ENCODE measurements at regions not wholly inside any gene's neighbourhood (a gene's known extent, or its start where the extent isn't known, plus 50 kb on each side); places are given as distances from the start of the nearest gene placed in this dataset.

- ChIA-PET CTCF (ENCODE audit: unreplicated experiment) (no interaction called here), POLR2A (no interaction called here)
- intact Hi-C loops (cut with micrococcal nuclease; ENCODE audit: unreplicated experiment): no loop called here
- Histone ChIP-seq H3K4me3 (ENCODE audit: low read depth, low read length, poor library complexity, severe bottlenecking) (no peak overlapping the region), H3K4me1 (ENCODE audit: insufficient read depth, low read length, poor library complexity, severe bottlenecking) (no peaks in the 10 kb centered on the region), H3K4me2 (ENCODE audit: low read length) (no peak overlapping the region), H3K9me3 (ENCODE audit: low read length) (no peaks in the 10 kb centered on the region), H3K27ac (ENCODE audit: low read depth, low read length, poor library complexity, severe bottlenecking) (no peak overlapping the region), H4K20me1 (ENCODE audit: insufficient read depth, low read length) (no peaks in the 10 kb centered on the region), H3K9me2 (ENCODE audit: insufficient read depth, low read length) (no peaks in the 10 kb centered on the region), H3K36me3 (ENCODE audit: insufficient read depth, low read length) (no peaks in the 10 kb centered on the region), H2AFZ (ENCODE audit: low read length) (no peak overlapping the region), H3K79me2 (ENCODE audit: insufficient read depth, low read depth, low read length) (no peaks in the 10 kb centered on the region)
- no peak for DNase-seq (ENCODE audit: low spot score)
- BruUV-seq (replicated peaks): no TSS peak
- TF ChIP-seq EZH2phosphoT487 (IDR thresholded peaks at IDR 0.05; ENCODE audit: borderline replicate concordance, low read depth, low read length): no peak
- no peak for TF ChIP-seq CTCF (conservative IDR thresholded peaks at IDR 0.05; ENCODE audit: low read length)
Observed at GRCh38 chr18:78564030-78564429, 415.6 kb upstream of the SALL3 start.

- BruUV-seq (replicated peaks): no TSS peak
- Histone ChIP-seq H3K27ac (ENCODE audit: low read depth, low read length, poor library complexity, severe bottlenecking) (no peak overlapping the region), H3K79me2 (ENCODE audit: insufficient read depth, low read depth, low read length) (no peaks in the 10 kb centered on the region), H3K36me3 (ENCODE audit: insufficient read depth, low read length) (no peaks in the 10 kb centered on the region), H3K4me1 (ENCODE audit: insufficient read depth, low read length, poor library complexity, severe bottlenecking) (no peaks in the 10 kb centered on the region), H3K9me2 (ENCODE audit: insufficient read depth, low read length) (no peaks in the 10 kb centered on the region), H3K4me3 (ENCODE audit: low read depth, low read length, poor library complexity, severe bottlenecking) (no peak overlapping the region), H4K20me1 (ENCODE audit: insufficient read depth, low read length) (no peaks in the 10 kb centered on the region), H2AFZ (ENCODE audit: low read length) (no peak overlapping the region), H3K9me3 (ENCODE audit: low read length) (no peaks in the 10 kb centered on the region), H3K4me2 (ENCODE audit: low read length) (no peak overlapping the region)
- intact Hi-C loops (cut with micrococcal nuclease; ENCODE audit: unreplicated experiment): no loop called here
- no peak for TF ChIP-seq EZH2phosphoT487 (IDR thresholded peaks at IDR 0.05; ENCODE audit: borderline replicate concordance, low read depth, low read length)
- no peak for TF ChIP-seq CTCF (conservative IDR thresholded peaks at IDR 0.05; ENCODE audit: low read length)
- ChIA-PET CTCF (ENCODE audit: unreplicated experiment) (no interaction called here), POLR2A (no interaction called here)
- no peak for DNase-seq (ENCODE audit: low spot score)
Observed at GRCh38 chr18:78564518-78564917, 415.1 kb upstream of the SALL3 start.

- H3K9me2 ChIP-seq (ENCODE audit: insufficient read depth, low read length): no peaks in the 10 kb centered on the region
- TF ChIP-seq EZH2phosphoT487 (IDR thresholded peaks at IDR 0.05; ENCODE audit: borderline replicate concordance, low read depth, low read length) (no peak), CTCF (conservative IDR thresholded peaks at IDR 0.05; ENCODE audit: low read length) (no peak)
- no peak overlapping the region for H3K27ac ChIP-seq (ENCODE audit: low read depth, low read length, poor library complexity, severe bottlenecking)
- H3K4me2 ChIP-seq (ENCODE audit: low read length): no peak overlapping the region
- no peak overlapping the region for H2AFZ ChIP-seq (ENCODE audit: low read length)
- ChIA-PET POLR2A (no interaction called here), CTCF (ENCODE audit: unreplicated experiment) (no interaction called here)
- no TSS peak for BruUV-seq (replicated peaks)
- H3K79me2 ChIP-seq (ENCODE audit: insufficient read depth, low read depth, low read length): no peaks in the 10 kb centered on the region
- H3K36me3 ChIP-seq (ENCODE audit: insufficient read depth, low read length): no peaks in the 10 kb centered on the region
- intact Hi-C loops (cut with micrococcal nuclease; ENCODE audit: unreplicated experiment): no loop called here
- H3K4me1 ChIP-seq (ENCODE audit: insufficient read depth, low read length, poor library complexity, severe bottlenecking): no peaks in the 10 kb centered on the region
- H3K9me3 ChIP-seq (ENCODE audit: low read length): no peaks in the 10 kb centered on the region
- no peak overlapping the region for H3K4me3 ChIP-seq (ENCODE audit: low read depth, low read length, poor library complexity, severe bottlenecking)
- no peaks in the 10 kb centered on the region for H4K20me1 ChIP-seq (ENCODE audit: insufficient read depth, low read length)
- DNase-seq (ENCODE audit: low spot score): no peak
Observed at GRCh38 chr18:78565240-78565639, 414.4 kb upstream of the SALL3 start.
